ENCODE measurements at regions not wholly inside any gene's neighbourhood (a gene's known extent, or its start where the extent isn't known, plus 50 kb on each side); places are given as distances from the start of the nearest gene placed in this dataset.
"Not testable (repeated sequence)": the region's sequence is repeated elsewhere in the genome, so short reads cannot be mapped to it uniquely, and the experiment has no call there.

GRCh38 chr21:14738576-14738975, 192.5 kb upstream of the SAMSN1 start:
- TF ChIP-seq, protein P1, sequence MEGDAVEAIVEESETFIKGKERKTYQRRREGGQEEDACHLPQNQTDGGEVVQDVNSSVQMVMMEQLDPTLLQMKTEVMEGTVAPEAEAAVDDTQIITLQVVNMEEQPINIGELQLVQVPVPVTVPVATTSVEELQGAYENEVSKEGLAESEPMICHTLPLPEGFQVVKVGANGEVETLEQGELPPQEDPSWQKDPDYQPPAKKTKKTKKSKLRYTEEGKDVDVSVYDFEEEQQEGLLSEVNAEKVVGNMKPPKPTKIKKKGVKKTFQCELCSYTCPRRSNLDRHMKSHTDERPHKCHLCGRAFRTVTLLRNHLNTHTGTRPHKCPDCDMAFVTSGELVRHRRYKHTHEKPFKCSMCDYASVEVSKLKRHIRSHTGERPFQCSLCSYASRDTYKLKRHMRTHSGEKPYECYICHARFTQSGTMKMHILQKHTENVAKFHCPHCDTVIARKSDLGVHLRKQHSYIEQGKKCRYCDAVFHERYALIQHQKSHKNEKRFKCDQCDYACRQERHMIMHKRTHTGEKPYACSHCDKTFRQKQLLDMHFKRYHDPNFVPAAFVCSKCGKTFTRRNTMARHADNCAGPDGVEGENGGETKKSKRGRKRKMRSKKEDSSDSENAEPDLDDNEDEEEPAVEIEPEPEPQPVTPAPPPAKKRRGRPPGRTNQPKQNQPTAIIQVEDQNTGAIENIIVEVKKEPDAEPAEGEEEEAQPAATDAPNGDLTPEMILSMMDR (conservative IDR thresholded peaks at IDR 0.05 in 1 of 2, IDR thresholded peaks at IDR 0.05 in 1 of 2; ENCODE audit: low read depth in 1 of 2, low read length in 2 of 2): not testable (repeated sequence)
- TF ChIP-seq EZH2 (IDR thresholded peaks at IDR 0.05; ENCODE audit: low read length, missing control alignments): not testable (repeated sequence)

Measured in fibroblast of lung (primary cell).